ENCODE measurements at regions not wholly inside any gene's neighbourhood (a gene's known extent, or its start where the extent isn't known, plus 50 kb on each side); places are given as distances from the start of the nearest gene placed in this dataset.

DNA sequence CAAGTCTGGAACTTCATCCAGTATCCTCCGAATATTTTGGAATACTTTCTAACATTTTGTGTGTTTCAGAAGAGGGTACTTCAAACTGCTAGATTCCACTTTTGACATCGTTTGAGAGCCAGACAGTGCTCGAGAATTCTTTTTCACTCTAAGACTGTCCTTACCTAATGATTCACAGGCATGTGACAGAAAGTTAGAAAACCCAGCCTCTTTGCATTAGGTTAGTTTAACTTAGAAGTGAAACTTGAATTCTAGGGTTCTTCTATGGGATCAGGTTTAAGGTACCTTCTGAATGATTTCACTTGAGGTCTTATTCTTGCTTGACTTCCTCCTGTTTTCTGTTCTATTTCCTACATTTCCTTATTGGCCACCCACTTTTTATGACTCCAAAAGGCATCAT, 431.8 kb downstream of the SLC6A15 start:
- TF ChIP-seq, protein P1, sequence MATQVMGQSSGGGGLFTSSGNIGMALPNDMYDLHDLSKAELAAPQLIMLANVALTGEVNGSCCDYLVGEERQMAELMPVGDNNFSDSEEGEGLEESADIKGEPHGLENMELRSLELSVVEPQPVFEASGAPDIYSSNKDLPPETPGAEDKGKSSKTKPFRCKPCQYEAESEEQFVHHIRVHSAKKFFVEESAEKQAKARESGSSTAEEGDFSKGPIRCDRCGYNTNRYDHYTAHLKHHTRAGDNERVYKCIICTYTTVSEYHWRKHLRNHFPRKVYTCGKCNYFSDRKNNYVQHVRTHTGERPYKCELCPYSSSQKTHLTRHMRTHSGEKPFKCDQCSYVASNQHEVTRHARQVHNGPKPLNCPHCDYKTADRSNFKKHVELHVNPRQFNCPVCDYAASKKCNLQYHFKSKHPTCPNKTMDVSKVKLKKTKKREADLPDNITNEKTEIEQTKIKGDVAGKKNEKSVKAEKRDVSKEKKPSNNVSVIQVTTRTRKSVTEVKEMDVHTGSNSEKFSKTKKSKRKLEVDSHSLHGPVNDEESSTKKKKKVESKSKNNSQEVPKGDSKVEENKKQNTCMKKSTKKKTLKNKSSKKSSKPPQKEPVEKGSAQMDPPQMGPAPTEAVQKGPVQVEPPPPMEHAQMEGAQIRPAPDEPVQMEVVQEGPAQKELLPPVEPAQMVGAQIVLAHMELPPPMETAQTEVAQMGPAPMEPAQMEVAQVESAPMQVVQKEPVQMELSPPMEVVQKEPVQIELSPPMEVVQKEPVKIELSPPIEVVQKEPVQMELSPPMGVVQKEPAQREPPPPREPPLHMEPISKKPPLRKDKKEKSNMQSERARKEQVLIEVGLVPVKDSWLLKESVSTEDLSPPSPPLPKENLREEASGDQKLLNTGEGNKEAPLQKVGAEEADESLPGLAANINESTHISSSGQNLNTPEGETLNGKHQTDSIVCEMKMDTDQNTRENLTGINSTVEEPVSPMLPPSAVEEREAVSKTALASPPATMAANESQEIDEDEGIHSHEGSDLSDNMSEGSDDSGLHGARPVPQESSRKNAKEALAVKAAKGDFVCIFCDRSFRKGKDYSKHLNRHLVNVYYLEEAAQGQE (IDR thresholded peaks at IDR 0.05; ENCODE audit: insufficient read depth in 1 of 2, low read depth in 2 of 2, low read length in 2 of 2): no peak
- no peak for TF ChIP-seq POLR2AphosphoS5 (IDR thresholded peaks at IDR 0.05; ENCODE audit: low read depth, low read length)
- TF ChIP-seq SIN3A (IDR thresholded peaks at IDR 0.05; ENCODE audit: borderline replicate concordance, insufficient read depth, low read length): no peak
- no peak for TF ChIP-seq TAF1 (IDR thresholded peaks at IDR 0.05; ENCODE audit: borderline replicate concordance, insufficient read depth, low read length)
- no peak for TF ChIP-seq FOXP2 (optimal IDR thresholded peaks at IDR 0.05; ENCODE audit: borderline replicate concordance, extremely low read depth, extremely low read length, insufficient read depth)

Data from PFSK-1 (cell line).